Forelimb muscle (tissue), 1 donor: ENCODE measurements at regions not wholly inside any gene's neighbourhood (a gene's known extent, or its start where the extent isn't known, plus 50 kb on each side); places are given as distances from the start of the nearest gene placed in this dataset.
"Not testable (repeated sequence)": the region's sequence is repeated elsewhere in the genome, so short reads cannot be mapped to it uniquely, and the experiment has no call there.

Experiments used
- DNase-seq: peaks from one replicate; pipeline ENCODE4 v3.0.0-alpha.2; 2013; ENCODE audit warnings: low read depth

- no peak for DNase-seq
These were observed 624.2 kb upstream of the GRIN3A start for GRCh38 chr9:102362470-102363132.

- DNase-seq = no peak
These were observed 622.4 kb upstream of the GRIN3A start for GRCh38 chr9:102360846-102361245.

GRCh38 chr9:102355982-102356381 is 617.5 kb upstream of the GRIN3A start:
- DNase-seq = no peak

GRCh38 chr9:102354041-102354440 is 615.6 kb upstream of the GRIN3A start:
- no peak for DNase-seq

- DNase-seq = not testable (repeated sequence)
These were observed 599.0 kb upstream of the GRIN3A start for GRCh38 chr9:102337471-102337870.

GRCh38 chr9:102309379-102309778 is 570.9 kb upstream of the GRIN3A start:
- no peak for DNase-seq

GRCh38 chr9:102295188-102295587 is 556.7 kb upstream of the GRIN3A start:
- DNase-seq = no peak

- DNase-seq = no peak
These were observed 535.5 kb upstream of the GRIN3A start for GRCh38 chr9:102273952-102274351.

- DNase-seq = no peak
These were observed 514.7 kb upstream of the GRIN3A start for GRCh38 chr9:102253099-102253498.

GRCh38 chr9:102244916-102245315 is 506.5 kb upstream of the GRIN3A start:
- no peak for DNase-seq

GRCh38 chr9:102237520-102237919 is 499.1 kb upstream of the GRIN3A start:
- DNase-seq = no peak

- DNase-seq = no peak
These were observed 498.6 kb upstream of the GRIN3A start for GRCh38 chr9:102237094-102237493.

GRCh38 chr9:102227416-102227815 is 489.0 kb upstream of the GRIN3A start:
- DNase-seq = not testable (repeated sequence)

GRCh38 chr9:102225841-102226441 is 487.5 kb upstream of the GRIN3A start:
- DNase-seq = no peak

GRCh38 chr9:102223320-102224136 is 485.1 kb upstream of the GRIN3A start:
- DNase-seq = not testable (repeated sequence)

- DNase-seq = no peak
These were observed 470.7 kb upstream of the GRIN3A start for GRCh38 chr9:102209176-102209575.

- DNase-seq = no peak
These were observed 468.0 kb upstream of the GRIN3A start for GRCh38 chr9:102206432-102206831.

GRCh38 chr9:102205251-102205650 is 466.8 kb upstream of the GRIN3A start:
- no peak for DNase-seq

GRCh38 chr9:102202126-102202525 is 463.7 kb upstream of the GRIN3A start:
- DNase-seq = no peak

GRCh38 chr9:102185962-102186361 is 447.5 kb upstream of the GRIN3A start:
- no peak for DNase-seq

- no peak for DNase-seq
These were observed 446.9 kb upstream of the GRIN3A start for GRCh38 chr9:102185371-102185770.

- DNase-seq = no peak
These were observed 440.4 kb upstream of the GRIN3A start for GRCh38 chr9:102178811-102179210.

- not testable (repeated sequence) for DNase-seq
These were observed 435.8 kb upstream of the GRIN3A start for GRCh38 chr9:102174202-102174601.
